ENCODE measurements at regions not wholly inside any gene's neighbourhood (a gene's known extent, or its start where the extent isn't known, plus 50 kb on each side); places are given as distances from the start of the nearest gene placed in this dataset.
"Not testable (repeated sequence)": the region's sequence is repeated elsewhere in the genome, so short reads cannot be mapped to it uniquely, and the experiment has no call there.

GRCh38 chr15:70576276-70576675 is 187.1 kb downstream of the UACA start:
- DNase-seq = no peak

DNA sequence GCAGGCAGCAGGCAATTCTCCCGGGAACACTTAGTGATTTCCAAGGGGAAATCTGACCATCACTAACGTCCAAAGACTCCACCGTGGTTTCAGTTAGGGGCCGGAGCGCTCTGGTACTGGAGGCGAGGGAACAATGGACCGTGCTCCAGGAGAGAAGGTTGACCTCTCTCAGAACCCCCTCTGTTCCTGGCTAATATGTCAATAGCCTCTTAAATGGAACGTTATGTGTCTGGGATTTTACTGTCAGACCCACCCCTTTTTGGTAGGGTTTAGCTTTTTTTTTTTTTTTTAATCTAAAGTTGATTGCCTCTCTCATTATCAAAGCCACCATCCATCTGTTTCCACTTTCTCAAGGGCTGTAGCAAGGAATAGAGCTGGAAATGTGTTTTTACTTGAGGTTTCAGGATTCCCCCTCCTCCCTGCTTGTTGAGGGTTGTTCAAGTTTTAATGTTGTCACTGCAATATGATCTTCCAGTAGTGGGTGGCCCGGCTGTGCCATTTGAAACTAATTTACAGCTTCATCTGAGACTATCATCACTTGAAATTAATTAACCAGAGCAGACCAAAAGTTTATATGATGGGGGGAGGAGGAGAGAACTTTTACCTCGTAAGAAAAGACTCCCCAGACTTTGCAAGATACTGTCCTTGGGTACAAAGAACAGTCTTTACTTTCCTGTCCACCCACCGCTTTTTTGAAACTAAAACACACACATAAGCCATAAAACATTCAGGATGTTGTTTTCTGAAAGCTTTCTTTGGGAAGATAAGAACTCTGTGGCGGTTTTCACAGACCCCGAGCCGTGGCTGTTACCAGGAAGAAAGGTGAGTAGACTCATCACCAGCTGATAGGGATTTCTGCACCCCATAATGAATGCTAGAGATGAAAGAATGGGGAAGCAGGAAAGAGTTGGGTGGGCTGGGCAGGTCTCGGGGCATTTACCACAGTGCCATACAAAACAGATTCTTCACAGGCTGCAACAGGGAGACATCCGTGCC is 187.8 kb downstream of the UACA start:
- DNase-seq = peak; percentile 90

- DNase-seq = not testable (repeated sequence)
These were observed 189.0 kb downstream of the UACA start for GRCh38 chr15:70574325-70574724.

DNA sequence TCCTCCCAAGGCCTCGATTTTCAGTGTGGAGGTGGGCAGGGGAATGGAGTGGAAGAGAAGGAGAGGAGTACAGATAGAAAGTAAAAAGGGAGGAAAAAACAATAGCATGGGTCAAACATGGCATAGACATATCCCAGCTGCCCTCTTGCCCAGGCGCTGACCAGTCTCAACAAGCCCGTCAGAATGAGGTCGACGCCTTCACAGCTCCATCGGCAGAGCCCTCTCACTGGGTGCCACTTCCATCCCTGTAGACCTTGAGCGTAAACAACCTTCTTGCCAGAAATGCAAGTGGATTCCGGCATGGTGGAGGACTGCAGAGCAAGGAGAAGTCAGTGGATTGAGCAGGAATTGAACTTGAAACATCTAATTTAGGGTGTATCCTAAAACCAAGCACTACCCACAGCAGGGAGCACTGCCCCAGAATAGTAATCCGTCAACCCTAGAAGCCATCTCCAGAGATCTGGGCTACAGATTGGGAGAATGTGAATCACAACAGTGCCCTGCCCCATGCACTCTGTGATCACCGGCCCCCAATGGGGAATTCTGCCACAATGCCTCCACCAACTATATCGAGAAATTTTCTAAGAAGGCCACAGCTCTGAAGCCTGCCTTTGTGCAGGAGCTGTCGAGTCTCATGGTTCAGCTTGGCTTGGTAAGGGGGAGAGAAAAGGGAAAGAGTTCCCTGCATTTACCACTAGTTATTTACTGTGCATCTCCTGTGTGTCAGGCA is 190.1 kb downstream of the UACA start:
- DNase-seq = no peak

DNA sequence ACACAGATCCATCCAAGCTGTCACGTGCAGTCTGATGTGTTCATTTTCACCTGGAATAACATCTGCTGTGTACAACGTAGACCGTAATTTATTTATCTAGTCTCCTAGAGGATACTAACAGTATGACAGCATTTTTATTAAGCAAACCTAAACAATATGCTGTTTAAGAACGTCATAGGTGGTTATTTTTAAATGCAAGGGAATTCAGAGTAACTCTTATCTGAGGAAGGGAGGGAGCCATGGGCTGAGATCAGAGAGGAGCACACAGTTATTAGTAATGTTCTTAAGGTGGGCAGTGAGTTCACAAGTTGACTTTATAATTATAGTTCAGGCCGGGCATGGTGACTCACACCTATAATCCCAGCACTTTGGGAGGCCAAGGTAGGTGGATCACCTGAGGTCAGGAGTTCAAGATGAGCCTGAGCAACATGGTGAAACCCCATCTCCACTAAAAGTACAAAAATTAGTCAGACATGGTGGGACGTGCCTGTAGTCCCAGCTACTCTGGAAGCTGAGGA is 193.6 kb downstream of the UACA start:
- no peak for DNase-seq

DNA sequence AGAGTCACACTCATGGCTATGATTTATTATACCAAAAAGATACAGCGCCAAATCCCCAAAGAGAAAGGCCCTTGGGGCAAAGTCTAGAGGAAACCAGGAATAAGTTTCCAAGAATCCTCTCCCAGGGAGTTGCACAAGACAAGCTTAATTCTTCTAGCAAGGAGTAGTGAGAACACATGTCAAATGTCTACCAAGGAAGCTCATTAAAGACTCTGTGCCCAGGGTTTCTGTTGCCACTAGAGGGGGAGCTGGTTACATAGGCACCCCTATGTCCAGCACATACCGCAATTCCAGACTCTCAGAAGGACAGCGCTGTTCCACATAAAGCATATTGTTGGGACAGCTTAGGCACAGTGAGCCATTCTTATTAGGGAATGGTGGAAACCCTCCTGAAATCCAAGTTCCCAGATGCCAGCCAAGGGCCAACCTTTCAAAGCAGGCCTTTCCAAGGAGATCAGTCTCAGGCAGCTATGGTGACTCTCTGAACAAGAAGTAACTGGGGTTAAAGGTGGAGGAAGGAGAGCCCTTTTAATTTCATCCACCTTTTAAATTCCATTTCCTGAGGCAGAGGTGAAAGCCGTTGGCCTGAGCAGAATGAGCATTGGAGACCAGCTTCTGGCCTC is 194.2 kb downstream of the UACA start:
- peak; percentile 76 for DNase-seq

- no peak for DNase-seq
These were observed 196.4 kb downstream of the UACA start for GRCh38 chr15:70566989-70567388.

- no peak for DNase-seq
These were observed 197.1 kb downstream of the UACA start for GRCh38 chr15:70566047-70566835.

DNA sequence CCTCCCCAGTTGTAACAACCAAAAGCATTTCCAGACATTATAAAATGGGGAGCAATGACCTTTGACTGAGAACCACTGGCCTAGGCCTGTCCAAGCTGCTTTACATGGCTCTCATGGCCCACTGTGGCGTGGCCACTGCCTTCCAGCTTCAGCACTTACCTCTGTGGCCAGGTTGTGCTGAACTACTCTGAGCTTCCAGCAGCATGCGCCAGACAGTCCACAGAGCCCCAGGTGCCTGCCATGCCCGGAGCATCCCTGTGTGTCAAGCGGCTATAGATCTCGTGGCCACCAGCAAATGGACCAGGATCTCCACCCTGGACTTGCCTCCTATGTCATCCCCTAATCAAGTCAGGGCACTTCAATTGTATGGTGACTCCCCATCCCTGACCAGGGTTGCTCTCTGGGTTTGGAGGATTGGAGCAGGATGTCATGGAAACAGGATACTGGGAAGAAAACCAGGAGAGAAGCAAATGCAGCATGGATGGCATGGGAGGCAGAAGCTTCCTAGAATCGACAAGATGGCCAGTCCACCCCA is 199.7 kb downstream of the UACA start:
- DNase-seq = no peak

GRCh38 chr15:70562906-70563305 is 200.5 kb downstream of the UACA start:
- no peak for DNase-seq

DNA sequence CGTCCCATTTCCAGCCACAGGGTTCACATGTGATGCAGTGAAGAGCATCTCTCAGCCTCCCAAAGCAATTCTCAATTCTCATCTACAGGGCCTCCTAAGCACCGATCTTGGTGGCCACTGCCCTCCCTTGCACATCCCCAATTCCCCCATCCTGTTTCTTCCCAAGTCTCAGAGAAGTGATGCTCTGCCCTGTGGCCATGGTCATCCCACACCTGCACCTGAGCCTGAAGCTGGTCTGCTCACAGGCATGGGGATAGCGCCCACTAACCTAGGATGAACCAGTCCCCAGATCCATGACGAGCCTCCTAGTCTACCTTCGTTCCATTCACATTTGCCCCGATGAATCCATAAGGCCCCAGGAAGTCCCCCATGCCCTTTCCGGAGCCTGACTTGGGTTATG is 201.5 kb downstream of the UACA start:
- DNase-seq = no peak

- no peak for DNase-seq
These were observed 202.6 kb downstream of the UACA start for GRCh38 chr15:70560617-70561328.

GRCh38 chr15:70559265-70560239 is 203.8 kb downstream of the UACA start:
- peak; percentile 35 for DNase-seq

- DNase-seq = no peak
These were observed 204.7 kb downstream of the UACA start for GRCh38 chr15:70558406-70559264.

- no peak for DNase-seq
These were observed 205.7 kb downstream of the UACA start for GRCh38 chr15:70557521-70558258.

GRCh38 chr15:70556779-70557178 is 206.6 kb downstream of the UACA start:
- no peak for DNase-seq

GRCh38 chr15:70556151-70556741 is 207.1 kb downstream of the UACA start:
- no peak for DNase-seq

DNA sequence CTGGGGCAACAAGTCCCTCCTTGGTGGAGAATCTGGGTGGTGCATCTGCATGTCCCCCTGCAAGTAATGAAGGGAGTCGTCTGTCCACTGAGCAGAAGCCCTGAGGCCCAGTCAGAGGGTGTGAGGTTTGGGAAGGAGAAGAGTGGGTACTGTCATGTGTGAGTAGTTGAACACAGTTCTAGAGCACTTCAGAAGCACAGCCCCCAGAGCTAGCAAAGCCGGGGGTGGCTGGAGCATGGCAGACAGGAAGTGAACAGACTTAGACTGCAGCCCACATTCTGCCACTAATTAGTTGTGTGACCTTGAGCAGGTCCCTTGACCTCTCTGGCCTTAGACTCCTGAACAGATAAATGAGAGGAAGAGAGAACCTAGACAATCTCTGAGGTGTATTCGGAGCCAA is 207.6 kb downstream of the UACA start:
- DNase-seq = no peak
